HepG2 (cell line): ENCODE measurements at regions not wholly inside any gene's neighbourhood (a gene's known extent, or its start where the extent isn't known, plus 50 kb on each side); places are given as distances from the start of the nearest gene placed in this dataset.

Source experiments
- CHCHD3 ChIP-seq: sonication (generic); formaldehyde crosslinking; IDR thresholded peaks from 2 replicates; pipeline ENCODE4 v1.8.0; 2022; ENCODE audit warnings: mild to moderate bottlenecking, missing genetic modification reagents, moderate library complexity
- MAFF ChIP-seq: IDR thresholded peaks from 2 replicates; pipeline ENCODE4 v1.6.1; 2011; ENCODE audit warnings: low read depth, low read length, improper control_type of control experiment
- MXD4 ChIP-seq: IDR thresholded peaks from 2 replicates; pipeline ENCODE4 v1.6.1; 2016; ENCODE audit warnings: mild to moderate bottlenecking, missing biosample characterization, missing genetic modification reagents
- NBN ChIP-seq: fragments of 450-650 bp; conservative IDR thresholded peaks from 2 replicates; pipeline ENCODE4 v1.6.1; 2017
- NR2F2 ChIP-seq: IDR thresholded peaks from 2 replicates; pipeline ENCODE4 v1.6.1; 2012; ENCODE audit warnings: low read depth, inconsistent platforms, borderline replicate concordance
- REL ChIP-seq: sonication (generic); formaldehyde crosslinking; conservative IDR thresholded peaks from 2 replicates; pipeline ENCODE4 v1.8.0; 2022; ENCODE audit warnings: mild to moderate bottlenecking, missing genetic modification reagents, moderate library complexity
- RFX3 ChIP-seq: IDR thresholded peaks from 2 replicates; pipeline ENCODE4 v1.6.1; 2016; ENCODE audit warnings: missing biosample characterization, missing genetic modification reagents
- SMAD3 ChIP-seq: sonication (generic); formaldehyde crosslinking; IDR thresholded peaks from 2 replicates; pipeline ENCODE4 v1.4.0; 2020; ENCODE audit warnings: missing genetic modification reagents
- SNAPC2 ChIP-seq: sonication (generic); formaldehyde crosslinking; IDR thresholded peaks from 2 replicates; pipeline ENCODE4 v1.8.1; 2022; ENCODE audit warnings: mild to moderate bottlenecking, missing genetic modification reagents
- TARDBP ChIP-seq: sonication (generic); formaldehyde crosslinking; IDR thresholded peaks from 2 replicates; pipeline ENCODE4 v1.8.0; 2022; ENCODE audit warnings: mild to moderate bottlenecking, missing genetic modification reagents
- ZFP37 ChIP-seq: sonication (generic); formaldehyde crosslinking; IDR thresholded peaks from 2 replicates; pipeline ENCODE4 v1.4.0; 2020; ENCODE audit warnings: missing genetic modification reagents, borderline replicate concordance
- ZNF10 ChIP-seq: sonication (generic); formaldehyde crosslinking; IDR thresholded peaks from 2 replicates; pipeline ENCODE4 v1.4.0; 2020; ENCODE audit warnings: mild to moderate bottlenecking, low read depth, missing genetic modification reagents, borderline replicate concordance
- ZNF12 ChIP-seq: sonication (generic); formaldehyde crosslinking; IDR thresholded peaks from 2 replicates; pipeline ENCODE4 v1.5.0; 2020; ENCODE audit warnings: missing genetic modification reagents
- ZNF326 ChIP-seq: sonication (generic); formaldehyde crosslinking; IDR thresholded peaks from 2 replicates; pipeline ENCODE4 v1.4.0; 2020; ENCODE audit warnings: missing genetic modification reagents, borderline replicate concordance
- ZNF552 ChIP-seq: sonication (generic); formaldehyde crosslinking; IDR thresholded peaks from 2 replicates; pipeline ENCODE4 v1.9.0; 2022; ENCODE audit warnings: missing genetic modification reagents, mild to moderate bottlenecking, borderline replicate concordance
- ZNF614 ChIP-seq: IDR thresholded peaks from 2 replicates; pipeline ENCODE4 v1.6.1; 2018; ENCODE audit warnings: missing biosample characterization, missing genetic modification reagents, inconsistent platforms, borderline replicate concordance
- ZNF615 ChIP-seq: sonication (generic); formaldehyde crosslinking; IDR thresholded peaks from 2 replicates; pipeline ENCODE4 v1.5.0; 2020; ENCODE audit warnings: mild to moderate bottlenecking, missing genetic modification reagents, borderline replicate concordance
- ZNF772 ChIP-seq: sonication (generic); formaldehyde crosslinking; IDR thresholded peaks from 2 replicates; pipeline ENCODE4 v1.5.0; 2020; ENCODE audit warnings: mild to moderate bottlenecking, missing genetic modification reagents
- ZNF775 ChIP-seq: sonication (generic); formaldehyde crosslinking; IDR thresholded peaks from 2 replicates; pipeline ENCODE4 v1.4.0; 2020; ENCODE audit warnings: missing genetic modification reagents, mild to moderate bottlenecking, moderate library complexity, borderline replicate concordance
- TF ChIP-seq, protein P1 (sequence below): sonication (generic); formaldehyde crosslinking; IDR thresholded peaks from 2 replicates; pipeline ENCODE4 v1.4.0; 2020; ENCODE audit warnings: missing genetic modification reagents
- TF ChIP-seq, protein P2 (sequence below): sonication (generic); formaldehyde crosslinking; IDR thresholded peaks from 2 replicates; pipeline ENCODE4 v1.9.0; 2021; ENCODE audit warnings: missing genetic modification reagents, mild to moderate bottlenecking, borderline replicate concordance
- TF ChIP-seq, protein P3 (sequence below): sonication (generic); formaldehyde crosslinking; IDR thresholded peaks from 2 replicates; pipeline ENCODE4 v1.5.1; 2020; ENCODE audit warnings: missing genetic modification reagents, mild to moderate bottlenecking, borderline replicate concordance
- TF ChIP-seq, protein P4 (sequence below): sonication (generic); formaldehyde crosslinking; IDR thresholded peaks from 2 replicates; pipeline ENCODE4 v1.5.1; 2020; ENCODE audit warnings: missing genetic modification reagents, mild to moderate bottlenecking, borderline replicate concordance
- TF ChIP-seq, protein P5 (sequence below): IDR thresholded peaks from 2 replicates; pipeline ENCODE4 v1.6.1; 2018; ENCODE audit warnings: missing genetic modification reagents

DNA sequence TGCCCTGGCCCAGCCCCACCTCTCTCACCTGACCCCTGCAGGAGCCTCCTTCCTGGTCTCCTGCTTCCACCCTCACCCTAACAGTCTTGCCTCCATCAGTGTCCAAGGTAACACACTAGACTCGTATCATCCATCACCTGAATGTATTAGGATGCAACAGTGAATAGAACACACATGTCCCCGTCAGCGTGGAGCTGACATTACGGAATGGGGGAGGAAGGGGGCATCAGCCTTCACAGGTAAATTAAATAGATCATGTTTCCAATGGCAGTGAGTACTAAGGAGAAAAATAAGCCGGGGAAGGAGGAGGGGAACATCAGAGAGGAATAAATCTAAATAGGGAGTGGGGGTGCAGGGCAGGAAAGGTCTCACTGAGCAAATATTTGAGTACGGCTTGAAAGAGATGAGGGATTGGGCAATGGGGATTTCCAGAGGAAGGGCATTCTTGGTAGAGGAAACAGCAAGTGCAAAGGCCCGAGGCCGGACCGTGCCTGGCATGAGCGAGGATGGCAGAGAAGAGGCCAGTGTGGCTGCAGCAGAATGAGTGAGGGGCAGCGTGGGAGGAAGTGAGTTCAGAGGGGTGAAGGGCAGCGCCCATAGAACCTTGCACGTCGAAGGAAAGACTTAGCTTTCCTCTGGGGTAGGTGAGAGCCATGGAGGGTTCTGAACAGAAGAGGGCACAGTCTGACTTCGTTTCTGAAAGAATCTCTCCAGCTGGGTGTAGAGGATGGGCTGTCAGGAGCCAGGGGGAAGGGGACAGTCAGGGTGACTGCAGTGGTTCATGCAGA lies 110.1 kb upstream of the PTPN1 start (continued):
- TF ChIP-seq ZNF10 (CRISPR knock-in tag), result no peak
- TF ChIP-seq NR2F2, result peak; percentile 100
- TF ChIP-seq MAFF, result 0 out of 2 replicates have a peak, but pooled peaks have one; percentile 11
- TF ChIP-seq ZNF615, result peak; percentile 96; the same call in 1 of the 2 replicates
- TF ChIP-seq MXD4 (CRISPR knock-in tag), result peak; percentile 67; the same call in 1 of the 2 replicates
- peak; percentile 95 for TF ChIP-seq TARDBP (CRISPR knock-in tag)
- TF ChIP-seq ZNF614 (CRISPR knock-in tag), result peak; percentile 98
- TF ChIP-seq, protein P1, sequence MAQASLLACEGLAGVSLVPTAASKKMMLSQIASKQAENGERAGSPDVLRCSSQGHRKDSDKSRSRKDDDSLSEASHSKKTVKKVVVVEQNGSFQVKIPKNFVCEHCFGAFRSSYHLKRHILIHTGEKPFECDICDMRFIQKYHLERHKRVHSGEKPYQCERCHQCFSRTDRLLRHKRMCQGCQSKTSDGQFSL (CRISPR knock-in tag), result peak; percentile 99
- TF ChIP-seq REL (CRISPR knock-in tag), result no peak; the same call in none of the 2 replicates
- peak; percentile 72; the same call in 1 of the 2 replicates for TF ChIP-seq ZNF552
- peak; percentile 54 for TF ChIP-seq RFX3
- peak; percentile 99 for TF ChIP-seq SMAD3 (CRISPR knock-in tag)
- TF ChIP-seq, protein P2, sequence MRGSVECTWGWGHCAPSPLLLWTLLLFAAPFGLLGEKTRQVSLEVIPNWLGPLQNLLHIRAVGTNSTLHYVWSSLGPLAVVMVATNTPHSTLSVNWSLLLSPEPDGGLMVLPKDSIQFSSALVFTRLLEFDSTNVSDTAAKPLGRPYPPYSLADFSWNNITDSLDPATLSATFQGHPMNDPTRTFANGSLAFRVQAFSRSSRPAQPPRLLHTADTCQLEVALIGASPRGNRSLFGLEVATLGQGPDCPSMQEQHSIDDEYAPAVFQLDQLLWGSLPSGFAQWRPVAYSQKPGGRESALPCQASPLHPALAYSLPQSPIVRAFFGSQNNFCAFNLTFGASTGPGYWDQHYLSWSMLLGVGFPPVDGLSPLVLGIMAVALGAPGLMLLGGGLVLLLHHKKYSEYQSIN (CRISPR knock-in tag), result no peak
- TF ChIP-seq ZNF775 (CRISPR knock-in tag), result peak; percentile 93
- TF ChIP-seq, protein P3, sequence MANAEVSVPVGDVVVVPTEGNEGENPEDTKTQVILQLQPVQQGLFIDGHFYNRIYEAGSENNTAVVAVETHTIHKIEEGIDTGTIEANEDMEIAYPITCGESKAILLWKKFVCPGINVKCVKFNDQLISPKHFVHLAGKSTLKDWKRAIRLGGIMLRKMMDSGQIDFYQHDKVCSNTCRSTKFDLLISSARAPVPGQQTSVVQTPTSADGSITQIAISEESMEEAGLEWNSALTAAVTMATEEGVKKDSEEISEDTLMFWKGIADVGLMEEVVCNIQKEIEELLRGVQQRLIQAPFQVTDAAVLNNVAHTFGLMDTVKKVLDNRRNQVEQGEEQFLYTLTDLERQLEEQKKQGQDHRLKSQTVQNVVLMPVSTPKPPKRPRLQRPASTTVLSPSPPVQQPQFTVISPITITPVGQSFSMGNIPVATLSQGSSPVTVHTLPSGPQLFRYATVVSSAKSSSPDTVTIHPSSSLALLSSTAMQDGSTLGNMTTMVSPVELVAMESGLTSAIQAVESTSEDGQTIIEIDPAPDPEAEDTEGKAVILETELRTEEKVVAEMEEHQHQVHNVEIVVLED (CRISPR knock-in tag), result peak; percentile 81
- TF ChIP-seq, protein P4, sequence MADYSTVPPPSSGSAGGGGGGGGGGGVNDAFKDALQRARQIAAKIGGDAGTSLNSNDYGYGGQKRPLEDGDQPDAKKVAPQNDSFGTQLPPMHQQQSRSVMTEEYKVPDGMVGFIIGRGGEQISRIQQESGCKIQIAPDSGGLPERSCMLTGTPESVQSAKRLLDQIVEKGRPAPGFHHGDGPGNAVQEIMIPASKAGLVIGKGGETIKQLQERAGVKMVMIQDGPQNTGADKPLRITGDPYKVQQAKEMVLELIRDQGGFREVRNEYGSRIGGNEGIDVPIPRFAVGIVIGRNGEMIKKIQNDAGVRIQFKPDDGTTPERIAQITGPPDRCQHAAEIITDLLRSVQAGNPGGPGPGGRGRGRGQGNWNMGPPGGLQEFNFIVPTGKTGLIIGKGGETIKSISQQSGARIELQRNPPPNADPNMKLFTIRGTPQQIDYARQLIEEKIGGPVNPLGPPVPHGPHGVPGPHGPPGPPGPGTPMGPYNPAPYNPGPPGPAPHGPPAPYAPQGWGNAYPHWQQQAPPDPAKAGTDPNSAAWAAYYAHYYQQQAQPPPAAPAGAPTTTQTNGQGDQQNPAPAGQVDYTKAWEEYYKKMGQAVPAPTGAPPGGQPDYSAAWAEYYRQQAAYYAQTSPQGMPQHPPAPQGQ (CRISPR knock-in tag), result peak; percentile 95; the same call in 1 of the 2 replicates
- TF ChIP-seq, protein P5, sequence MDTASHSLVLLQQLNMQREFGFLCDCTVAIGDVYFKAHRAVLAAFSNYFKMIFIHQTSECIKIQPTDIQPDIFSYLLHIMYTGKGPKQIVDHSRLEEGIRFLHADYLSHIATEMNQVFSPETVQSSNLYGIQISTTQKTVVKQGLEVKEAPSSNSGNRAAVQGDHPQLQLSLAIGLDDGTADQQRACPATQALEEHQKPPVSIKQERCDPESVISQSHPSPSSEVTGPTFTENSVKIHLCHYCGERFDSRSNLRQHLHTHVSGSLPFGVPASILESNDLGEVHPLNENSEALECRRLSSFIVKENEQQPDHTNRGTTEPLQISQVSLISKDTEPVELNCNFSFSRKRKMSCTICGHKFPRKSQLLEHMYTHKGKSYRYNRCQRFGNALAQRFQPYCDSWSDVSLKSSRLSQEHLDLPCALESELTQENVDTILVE (CRISPR knock-in tag), result peak; percentile 96
- TF ChIP-seq ZNF772 (CRISPR knock-in tag), result no peak
- peak; percentile 72; the same call in 1 of the 2 replicates for TF ChIP-seq NBN
- peak; percentile 90; the same call in 1 of the 2 replicates for TF ChIP-seq ZNF12
- TF ChIP-seq ZFP37 (CRISPR knock-in tag), result no peak
- no peak for TF ChIP-seq CHCHD3 (CRISPR knock-in tag)
- TF ChIP-seq SNAPC2 (CRISPR knock-in tag), result no peak
- TF ChIP-seq ZNF326 (CRISPR knock-in tag), result no peak
